CD14-positive monocyte (primary cell): ENCODE measurements at regions not wholly inside any gene's neighbourhood (a gene's known extent, or its start where the extent isn't known, plus 50 kb on each side); places are given as distances from the start of the nearest gene placed in this dataset.

Source experiments
- DNase-seq, 3 donors: peaks; one replicate each; pipeline ENCODE4 v3.0.0-alpha.2; 2011 to 2022
- H2AFZ ChIP-seq: 2 replicates; pipeline ENCODE4 v1.6.0; 2012; ENCODE audit warnings: mild to moderate bottlenecking, low read depth, low read length, inconsistent platforms; ENCODE audit not compliant: insufficient read depth, poor library complexity, severe bottlenecking
- H3K27ac ChIP-seq, 2 donors: 1 replicate in 1 of 2; 2 replicates in 1 of 2; pipeline ENCODE4 v1.5.1; 2012 to 2013; ENCODE audit warnings: low read length in 2 of 2, control low read depth in 1 of 2, inconsistent platforms in 1 of 2, low read depth in 1 of 2, mild to moderate bottlenecking in 1 of 2
- H3K27me3 ChIP-seq, 2 donors: one replicate each; pipeline versions ENCODE4 v1.6.0 to v1.6.1; 2011 to 2013; ENCODE audit warnings: low read length in 2 of 2; ENCODE audit not compliant: control insufficient read depth in 2 of 2, insufficient read depth in 2 of 2
- H3K36me3 ChIP-seq, 2 donors: replicated peaks in 1 of 2; 1 replicate in 1 of 2; 2 replicates in 1 of 2; pipeline versions ENCODE4 v1.5.1 to v1.6.1; 2012 to 2013; ENCODE audit warnings: low read length in 2 of 2, control low read depth in 1 of 2, inconsistent platforms in 1 of 2, mild to moderate bottlenecking in 1 of 2; ENCODE audit not compliant: insufficient read depth in 2 of 2, control insufficient read depth in 1 of 2
- H3K4me1 ChIP-seq, 2 donors: 1 replicate in 1 of 2; 2 replicates in 1 of 2; pipeline versions ENCODE4 v1.5.1 to v1.6.1; 2012 to 2013; ENCODE audit warnings: low read length in 2 of 2, control low read depth in 1 of 2, inconsistent platforms in 1 of 2, mild to moderate bottlenecking in 1 of 2, moderate library complexity in 1 of 2; ENCODE audit not compliant: insufficient read depth in 2 of 2, control insufficient read depth in 1 of 2
- H3K4me2 ChIP-seq: replicated peaks from 2 replicates; pipeline ENCODE3; 2012; ENCODE audit warnings: low read length, moderate library complexity, mild to moderate bottlenecking; ENCODE audit not compliant: poor library complexity, severe bottlenecking; ENCODE audit errors: extremely low read depth
- H3K4me3 ChIP-seq, 3 experiments: fragments of 200-600 bp in 1 of 3; sonication (generic) in 1 of 3; replicated peaks in 1 of 3; 1 replicate in 2 of 3; 2 replicates in 1 of 3; pipeline ENCODE4 v1.5.1; 2011 to 2013; ENCODE audit warnings: low read length in 3 of 3, mild to moderate bottlenecking in 3 of 3, control low read depth in 2 of 3, low read depth in 2 of 3, inconsistent platforms in 1 of 3, moderate library complexity in 1 of 3
- H3K79me2 ChIP-seq: 2 replicates; pipeline ENCODE4 v1.6.0; 2012; ENCODE audit warnings: mild to moderate bottlenecking, control low read depth, inconsistent platforms, low read length, moderate library complexity; ENCODE audit not compliant: insufficient read depth
- H3K9ac ChIP-seq: 2 replicates; pipeline ENCODE4 v1.6.0; 2017; ENCODE audit warnings: low read length, mild to moderate bottlenecking; ENCODE audit not compliant: insufficient read depth, poor library complexity, severe bottlenecking
- H3K9me3 ChIP-seq, 2 donors: replicated peaks in 1 of 2; 1 replicate in 1 of 2; 2 replicates in 1 of 2; pipeline versions ENCODE4 v1.5.1 to v1.6.1; 2012 to 2013; ENCODE audit warnings: low read length in 2 of 2, control low read depth in 1 of 2; ENCODE audit not compliant: control insufficient read depth in 1 of 2, insufficient read depth in 1 of 2
- H4K20me1 ChIP-seq: 2 replicates; pipeline ENCODE4 v1.6.0; 2012; ENCODE audit warnings: mild to moderate bottlenecking, low read length, control low read depth, moderate library complexity; ENCODE audit not compliant: insufficient read depth
- H3K27ac Mint-ChIP-seq, 7 donors: one replicate each; pipeline ENCODE4 v1.8.0; 2020; ENCODE audit warnings: mild to moderate bottlenecking in 7 of 7, mixed read lengths in 7 of 7, moderate library complexity in 6 of 7, inconsistent platforms in 2 of 7
- H3K27me3 Mint-ChIP-seq, 3 donors: one replicate each; pipeline ENCODE4 v1.8.0; 2021 to 2022; ENCODE audit warnings: low read depth in 3 of 3, mild to moderate bottlenecking in 3 of 3, mixed read lengths in 3 of 3, moderate library complexity in 3 of 3, inconsistent platforms in 1 of 3
- H3K36me3 Mint-ChIP-seq, 2 donors: one replicate each; pipeline ENCODE4 v1.8.0; 2020; ENCODE audit warnings: mixed read lengths in 2 of 2, inconsistent platforms in 1 of 2, mild to moderate bottlenecking in 1 of 2
- H3K4me1 Mint-ChIP-seq: one replicate; pipeline ENCODE4 v1.8.0; 2020; ENCODE audit warnings: mild to moderate bottlenecking, mixed read lengths
- H3K4me3 Mint-ChIP-seq, 2 donors: one replicate each; pipeline ENCODE4 v1.8.0; 2020; ENCODE audit warnings: mild to moderate bottlenecking in 2 of 2, mixed read lengths in 2 of 2, moderate library complexity in 1 of 2
- H3K9me3 Mint-ChIP-seq, 7 donors: one replicate each; pipeline ENCODE4 v1.8.0; 2020 to 2022; ENCODE audit warnings: mixed read lengths in 7 of 7, mild to moderate bottlenecking in 6 of 7, moderate library complexity in 6 of 7, inconsistent platforms in 2 of 7
- WGBS: methylation state at CpG from one replicate; pipeline ENCODE4 v1.1.5; 2013; ENCODE audit warnings: missing lambda C conversion rate; ENCODE audit not compliant: insufficient coverage; 5-methylcytosine and 5-hydroxymethylcytosine counted together
- intact Hi-C, 2 donors: fragments of 100-400 bp; cut with micrococcal nuclease; formaldehyde crosslinking; loops; one replicate each; pipeline versions ENCODE4 v1.15.0 to v1.15.1; 2023
- TF ChIP-seq, protein P1 (sequence below): fragments of 200-600 bp; IDR thresholded peaks from one replicate; pipeline ENCODE4 v1.8.0; 2022; ENCODE audit warnings: antibody characterized with exemption, mild to moderate bottlenecking

DNA sequence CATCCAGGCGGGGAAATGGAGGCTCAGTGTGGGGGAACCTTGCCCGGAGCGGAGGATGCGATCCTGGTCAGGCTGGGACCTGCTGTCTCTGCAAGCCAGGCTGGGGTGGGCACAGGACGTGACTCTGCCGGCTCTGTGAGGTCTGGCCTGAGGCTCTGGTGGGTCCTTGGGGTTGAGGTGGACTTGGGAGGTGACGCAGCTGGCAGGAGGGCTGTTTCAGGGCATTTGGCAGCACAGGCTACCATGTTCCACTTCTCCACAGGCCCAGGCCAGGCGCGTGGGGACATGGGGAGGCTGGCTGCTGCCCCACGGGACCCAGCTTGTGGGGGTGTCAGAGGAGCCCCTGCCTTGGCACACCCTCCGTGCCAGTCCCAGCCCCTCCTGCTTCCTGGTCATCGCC lies 1199.7 kb downstream of the BRD1 start:
- Mint-ChIP-seq H3K27ac (no peak overlapping the region), H3K4me1 (no peaks in the 10 kb centered on the region), H3K36me3 (no peaks in the 10 kb centered on the region), H3K9me3 (no peaks in the 10 kb centered on the region), H3K4me3 (no peak overlapping the region), H3K27me3 (peaks cover 0 to 7% (median 4%) of the 10 kb centered on the region in 3 donors)
- WGBS, result 98% methylated on average over 7 of the region's 12 CpGs
- H3K36me3 ChIP-seq, result no peaks in the 10 kb centered on the region
- no peaks in the 10 kb centered on the region for H3K27me3 ChIP-seq
- intact Hi-C loops, result no loop called here
- no peaks in the 10 kb centered on the region for H3K79me2 ChIP-seq
- no peaks in the 10 kb centered on the region for H4K20me1 ChIP-seq
- H3K9ac ChIP-seq, result no peak overlapping the region
- no peaks in the 10 kb centered on the region for H3K9me3 ChIP-seq
- no peak overlapping the region for H3K27ac ChIP-seq
- no peak overlapping the region for H2AFZ ChIP-seq
- H3K4me2 ChIP-seq, result no peak overlapping the region
- H3K4me3 ChIP-seq, result no peak overlapping the region
- TF ChIP-seq, protein P1, sequence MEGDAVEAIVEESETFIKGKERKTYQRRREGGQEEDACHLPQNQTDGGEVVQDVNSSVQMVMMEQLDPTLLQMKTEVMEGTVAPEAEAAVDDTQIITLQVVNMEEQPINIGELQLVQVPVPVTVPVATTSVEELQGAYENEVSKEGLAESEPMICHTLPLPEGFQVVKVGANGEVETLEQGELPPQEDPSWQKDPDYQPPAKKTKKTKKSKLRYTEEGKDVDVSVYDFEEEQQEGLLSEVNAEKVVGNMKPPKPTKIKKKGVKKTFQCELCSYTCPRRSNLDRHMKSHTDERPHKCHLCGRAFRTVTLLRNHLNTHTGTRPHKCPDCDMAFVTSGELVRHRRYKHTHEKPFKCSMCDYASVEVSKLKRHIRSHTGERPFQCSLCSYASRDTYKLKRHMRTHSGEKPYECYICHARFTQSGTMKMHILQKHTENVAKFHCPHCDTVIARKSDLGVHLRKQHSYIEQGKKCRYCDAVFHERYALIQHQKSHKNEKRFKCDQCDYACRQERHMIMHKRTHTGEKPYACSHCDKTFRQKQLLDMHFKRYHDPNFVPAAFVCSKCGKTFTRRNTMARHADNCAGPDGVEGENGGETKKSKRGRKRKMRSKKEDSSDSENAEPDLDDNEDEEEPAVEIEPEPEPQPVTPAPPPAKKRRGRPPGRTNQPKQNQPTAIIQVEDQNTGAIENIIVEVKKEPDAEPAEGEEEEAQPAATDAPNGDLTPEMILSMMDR, result no peak
- H3K4me1 ChIP-seq, result no peaks in the 10 kb centered on the region
- no peak for DNase-seq

DNA sequence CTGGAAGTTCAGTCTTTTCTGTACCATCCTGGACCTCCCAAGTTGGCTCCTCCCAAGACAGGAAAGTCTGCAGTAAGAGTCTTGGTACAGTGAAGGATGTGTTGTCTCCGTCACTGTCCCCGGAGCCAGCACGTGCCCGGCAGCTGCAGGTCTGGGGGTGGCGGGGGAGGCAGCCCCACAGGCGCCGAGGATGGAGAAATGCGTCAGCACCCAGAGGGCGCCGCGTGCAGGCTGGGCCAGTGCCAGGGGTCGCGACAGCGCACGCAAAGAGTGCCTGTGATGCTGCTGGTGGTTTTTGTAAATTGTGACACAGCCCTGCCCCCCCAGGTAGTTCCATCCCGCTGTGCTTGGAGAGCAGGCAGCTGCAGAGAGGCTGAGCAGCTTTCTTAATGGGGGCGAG lies 1200.5 kb downstream of the BRD1 start:
- H3K79me2 ChIP-seq, result no peaks in the 10 kb centered on the region
- H3K27me3 ChIP-seq, result no peaks in the 10 kb centered on the region
- Mint-ChIP-seq H3K36me3 (no peaks in the 10 kb centered on the region), H3K27me3 (peaks cover 0 to 7% (median 4%) of the 10 kb centered on the region in 3 donors), H3K4me1 (no peaks in the 10 kb centered on the region), H3K9me3 (peaks cover 0 to 3% (median 0%) of the 10 kb centered on the region in 7 donors), H3K4me3 (no peak overlapping the region), H3K27ac (no peak overlapping the region)
- 67% methylated on average over 14 of the region's 17 CpGs for WGBS
- H2AFZ ChIP-seq, result no peak overlapping the region
- intact Hi-C loops, result no loop called here
- H3K4me2 ChIP-seq, result no peak overlapping the region
- no peak overlapping the region for H3K4me3 ChIP-seq
- no peaks in the 10 kb centered on the region for H3K36me3 ChIP-seq
- H3K9ac ChIP-seq, result no peak overlapping the region
- no peak for DNase-seq
- no peaks in the 10 kb centered on the region for H4K20me1 ChIP-seq
- H3K9me3 ChIP-seq, result no peaks in the 10 kb centered on the region
- no peaks in the 10 kb centered on the region for H3K4me1 ChIP-seq
- H3K27ac ChIP-seq, result no peak overlapping the region
- TF ChIP-seq, protein P1, result no peak
